ENCODE measurements at regions not wholly inside any gene's neighbourhood (a gene's known extent, or its start where the extent isn't known, plus 50 kb on each side); places are given as distances from the start of the nearest gene placed in this dataset.

GRCh38 chr7:57363321-57363720 is 86.7 kb upstream of the ZNF716 start:
- DNase-seq (ENCODE audit: low read depth in 2 of 2): no peak
- TF ChIP-seq CTCF (IDR thresholded peaks at IDR 0.05; ENCODE audit: low read depth, low read length): no peak

GRCh38 chr7:57364933-57365710 is 84.9 kb upstream of the ZNF716 start:
- H3K4me3 ChIP-seq (replicated peaks in 1 of 2; ENCODE audit: low read depth in 2 of 2, low read length in 2 of 2): no peak overlapping the region
- TF ChIP-seq CTCF (IDR thresholded peaks at IDR 0.05; ENCODE audit: low read depth, low read length): no peak
- no peak for DNase-seq (ENCODE audit: low read depth in 2 of 2)

More at GRCh38 chr7:57363321-57363720, 86.7 kb upstream of the ZNF716 start:
- H3K4me3 ChIP-seq (replicated peaks in 1 of 2; ENCODE audit: low read depth in 2 of 2, low read length in 2 of 2): no peak overlapping the region

- TF ChIP-seq CTCF (IDR thresholded peaks at IDR 0.05; ENCODE audit: low read depth, low read length): no peak
- H3K4me3 ChIP-seq (replicated peaks in 1 of 2; ENCODE audit: low read depth in 2 of 2, low read length in 2 of 2): no peak overlapping the region
- no peak for DNase-seq (ENCODE audit: low read depth in 2 of 2)
These were observed 82.8 kb upstream of the ZNF716 start for GRCh38 chr7:57367171-57367570.

GRCh38 chr7:57370066-57370738 is 79.8 kb upstream of the ZNF716 start:
- DNase-seq (ENCODE audit: low read depth in 2 of 2): no peak
- no peak for TF ChIP-seq CTCF (IDR thresholded peaks at IDR 0.05; ENCODE audit: low read depth, low read length)
- no peak overlapping the region for H3K4me3 ChIP-seq (replicated peaks in 1 of 2; ENCODE audit: low read depth in 2 of 2, low read length in 2 of 2)

GRCh38 chr7:57370739-57371098 is 79.3 kb upstream of the ZNF716 start:
- H3K4me3 ChIP-seq (replicated peaks in 1 of 2; ENCODE audit: low read depth in 2 of 2, low read length in 2 of 2): no peak overlapping the region
- TF ChIP-seq CTCF (IDR thresholded peaks at IDR 0.05; ENCODE audit: low read depth, low read length): no peak
- DNase-seq (ENCODE audit: low read depth in 2 of 2): no peak

- TF ChIP-seq CTCF (IDR thresholded peaks at IDR 0.05; ENCODE audit: low read depth, low read length): no peak
These were observed 74.2 kb upstream of the ZNF716 start for GRCh38 chr7:57375783-57376182.

More at GRCh38 chr7:57375783-57376182, 74.2 kb upstream of the ZNF716 start:
- no peak for DNase-seq (ENCODE audit: low read depth in 2 of 2)
- H3K4me3 ChIP-seq (replicated peaks in 1 of 2; ENCODE audit: low read depth in 2 of 2, low read length in 2 of 2): no peak overlapping the region

All from cardiac fibroblast (primary cell).